SK-N-SH treated with all-trans-retinoic acid at 6 μM for 48 hours (cell line): ENCODE measurements at regions not wholly inside any gene's neighbourhood (a gene's known extent, or its start where the extent isn't known, plus 50 kb on each side); places are given as distances from the start of the nearest gene placed in this dataset.

Source experiments
- ATAC-seq: fragments of 200-7000 bp; cut with Tn5 transposase; 3 replicates; pipeline ENCODE4 v1.9.1; 2020; ENCODE audit warnings: mild to moderate bottlenecking, moderate library complexity
- ARNTL ChIP-seq: fragments of 450-650 bp; formaldehyde crosslinking; IDR thresholded peaks from 2 replicates; pipeline ENCODE4 v1.5.0; 2020; ENCODE audit warnings: low read depth, mild to moderate bottlenecking, moderate library complexity, borderline replicate concordance
- BACH2 ChIP-seq: fragments of 250-450 bp; sonication (Bioruptor Pico); IDR thresholded peaks from 2 replicates; pipeline ENCODE4 v1.9.0; 2021; ENCODE audit warnings: mild to moderate bottlenecking, borderline replicate concordance
- CREB5 ChIP-seq: fragments of 250-450 bp; sonication (Bioruptor Pico); IDR thresholded peaks from 2 replicates; pipeline ENCODE4 v1.5.1; 2020; ENCODE audit warnings: low read depth, mild to moderate bottlenecking, moderate library complexity
- CSDC2 ChIP-seq: fragments of 250-450 bp; sonication (Bioruptor Pico); IDR thresholded peaks from 2 replicates; pipeline ENCODE4 v1.5.0; 2020; ENCODE audit warnings: mild to moderate bottlenecking, moderate library complexity
- CSRNP3 ChIP-seq: fragments of 250-450 bp; sonication (Bioruptor Pico); IDR thresholded peaks from 2 replicates; pipeline ENCODE4 v1.5.1; 2021; ENCODE audit warnings: mild to moderate bottlenecking, moderate library complexity
- ESRRG ChIP-seq: fragments of 250-450 bp; sonication (Bioruptor Pico); IDR thresholded peaks from 2 replicates; pipeline ENCODE4 v1.6.1; 2021; ENCODE audit warnings: mild to moderate bottlenecking
- GLIS3 ChIP-seq: fragments of 250-450 bp; sonication (Bioruptor Pico); IDR thresholded peaks from 2 replicates; pipeline ENCODE4 v1.5.0; 2020; ENCODE audit warnings: mild to moderate bottlenecking, moderate library complexity
- ISL1 ChIP-seq: fragments of 250-450 bp; sonication (Bioruptor Pico); IDR thresholded peaks from 2 replicates; pipeline ENCODE4 v2.1.2; 2022; ENCODE audit warnings: mild to moderate bottlenecking, moderate library complexity
- OSR1 ChIP-seq: fragments of 250-450 bp; sonication (Bioruptor Pico); IDR thresholded peaks from 2 replicates; pipeline ENCODE4 v1.8.0; 2022; ENCODE audit warnings: moderate library complexity, mild to moderate bottlenecking, inconsistent platforms
- POU6F1 ChIP-seq: fragments of 250-450 bp; sonication (Bioruptor Pico); IDR thresholded peaks from 2 replicates; pipeline ENCODE4 v1.8.0; 2021; ENCODE audit warnings: low read depth, mild to moderate bottlenecking, moderate library complexity, borderline replicate concordance
- PPARA ChIP-seq: fragments of 250-450 bp; sonication (Bioruptor Pico); IDR thresholded peaks from 2 replicates; pipeline ENCODE4 v1.5.0; 2020; ENCODE audit warnings: mild to moderate bottlenecking, borderline replicate concordance
- RARB ChIP-seq: fragments of 250-450 bp; sonication (Bioruptor Pico); IDR thresholded peaks from 2 replicates; pipeline ENCODE4 v1.8.0; 2021; ENCODE audit warnings: mild to moderate bottlenecking, moderate library complexity
- SNAI2 ChIP-seq: fragments of 250-450 bp; sonication (Bioruptor Pico); IDR thresholded peaks from 2 replicates; pipeline ENCODE4 v1.5.0; 2020; ENCODE audit warnings: mild to moderate bottlenecking, moderate library complexity
- TCF4 ChIP-seq: fragments of 250-450 bp; sonication (Bioruptor Pico); IDR thresholded peaks from 2 replicates; pipeline ENCODE4 v1.8.0; 2021; ENCODE audit warnings: mild to moderate bottlenecking, moderate library complexity, borderline replicate concordance
- TOX ChIP-seq: fragments of 250-450 bp; sonication (Bioruptor Pico); IDR thresholded peaks from 2 replicates; pipeline ENCODE4 v1.8.0; 2021; ENCODE audit warnings: mild to moderate bottlenecking, moderate library complexity, borderline replicate concordance
- TSHZ2 ChIP-seq: fragments of 250-450 bp; sonication (Bioruptor Pico); IDR thresholded peaks from 2 replicates; pipeline ENCODE4 v1.5.0; 2020; ENCODE audit warnings: mild to moderate bottlenecking, moderate library complexity
- ZC3H10 ChIP-seq: fragments of 250-450 bp; sonication (Bioruptor Pico); IDR thresholded peaks from 2 replicates; pipeline ENCODE4 v1.5.1; 2021; ENCODE audit warnings: mild to moderate bottlenecking, moderate library complexity
- ZFP3 ChIP-seq: fragments of 250-450 bp; sonication (Bioruptor Pico); IDR thresholded peaks from 2 replicates; pipeline ENCODE4 v1.5.0; 2020; ENCODE audit warnings: mild to moderate bottlenecking, moderate library complexity
- ZFP30 ChIP-seq: fragments of 450-650 bp; formaldehyde crosslinking; IDR thresholded peaks from 2 replicates; pipeline ENCODE4 v1.5.0; 2022; ENCODE audit warnings: mild to moderate bottlenecking, moderate library complexity
- ZNF565 ChIP-seq: fragments of 450-650 bp; formaldehyde crosslinking; conservative IDR thresholded peaks from 2 replicates; pipeline ENCODE4 v1.5.0; 2020; ENCODE audit warnings: low read depth, mild to moderate bottlenecking, moderate library complexity
- ZNF70 ChIP-seq: fragments of 450-650 bp; formaldehyde crosslinking; IDR thresholded peaks from 2 replicates; pipeline ENCODE4 v1.5.0; 2020; ENCODE audit warnings: mild to moderate bottlenecking, moderate library complexity
- ZNF8 ChIP-seq: fragments of 450-650 bp; formaldehyde crosslinking; IDR thresholded peaks from 2 replicates; pipeline ENCODE4 v1.5.0; 2020; ENCODE audit warnings: mild to moderate bottlenecking, moderate library complexity

GRCh38 chr5:129173771-129174170 lies 79.2 kb downstream of the ISOC1 start:
- no peak for TF ChIP-seq ZFP30 (CRISPR knock-in tag)
- no peak for ATAC-seq

- no peak for ATAC-seq
- no peak for TF ChIP-seq GLIS3
- no peak for TF ChIP-seq OSR1 (CRISPR knock-in tag)
Observed at GRCh38 chr5:129174480-129174879, 79.9 kb downstream of the ISOC1 start.

- TF ChIP-seq OSR1 (CRISPR knock-in tag): no peak
- no peak for TF ChIP-seq CSDC2 (CRISPR knock-in tag)
- TF ChIP-seq ZNF70 (CRISPR knock-in tag): no peak
- no peak for TF ChIP-seq CREB5 (CRISPR knock-in tag)
- no peak for TF ChIP-seq RARB (CRISPR knock-in tag)
- no peak for TF ChIP-seq ISL1
- no peak for TF ChIP-seq ZNF565 (CRISPR knock-in tag)
- TF ChIP-seq ARNTL (CRISPR knock-in tag): no peak
- no peak for TF ChIP-seq ZFP3 (CRISPR knock-in tag)
- no peak for ATAC-seq
Observed at GRCh38 chr5:129177451-129177850, 82.9 kb downstream of the ISOC1 start.

GRCh38 chr5:129199308-129199707 lies 104.8 kb downstream of the ISOC1 start:
- ATAC-seq: no peak
- TF ChIP-seq GLIS3 (no peak), ZC3H10 (no peak), CSRNP3 (CRISPR knock-in tag) (no peak), ARNTL (CRISPR knock-in tag) (no peak), TOX (no peak), ESRRG (no peak), ZNF70 (CRISPR knock-in tag) (no peak), PPARA (CRISPR knock-in tag) (no peak), CREB5 (CRISPR knock-in tag) (no peak), TSHZ2 (no peak), SNAI2 (CRISPR knock-in tag) (no peak), ZFP30 (CRISPR knock-in tag) (no peak), CSDC2 (CRISPR knock-in tag) (no peak), ISL1 (no peak)

- no peak for TF ChIP-seq ZFP3 (CRISPR knock-in tag)
- no peak for TF ChIP-seq PPARA (CRISPR knock-in tag)
- TF ChIP-seq POU6F1: no peak
- TF ChIP-seq GLIS3: no peak
- TF ChIP-seq ZNF8 (CRISPR knock-in tag): no peak
- no peak for TF ChIP-seq BACH2 (CRISPR knock-in tag)
- TF ChIP-seq OSR1 (CRISPR knock-in tag): no peak
- TF ChIP-seq TCF4: no peak
- TF ChIP-seq CSDC2 (CRISPR knock-in tag): no peak
- no peak for TF ChIP-seq ZNF565 (CRISPR knock-in tag)
- no peak for TF ChIP-seq CSRNP3 (CRISPR knock-in tag)
- TF ChIP-seq TOX: no peak
- TF ChIP-seq SNAI2 (CRISPR knock-in tag): no peak
- no peak for ATAC-seq
Observed at GRCh38 chr5:129204525-129204924, 110.0 kb downstream of the ISOC1 start.
